Kidney epithelial cell (primary cell): ENCODE measurements at regions not wholly inside any gene's neighbourhood (a gene's known extent, or its start where the extent isn't known, plus 50 kb on each side); places are given as distances from the start of the nearest gene placed in this dataset.
A peak's percentile ranks its signal among the peaks of the same experiment; 100 is the strongest.

ENCODE experiments used
- DNase-seq: peaks from one replicate; pipeline ENCODE4 v3.0.0-alpha.2; 2010; ENCODE audit warnings: low read depth
- H3K27me3 ChIP-seq: 2 replicates; pipeline ENCODE4 v1.6.0; 2011; ENCODE audit warnings: low read length; ENCODE audit not compliant: control insufficient read depth, insufficient read depth
- H3K36me3 ChIP-seq: 2 replicates; pipeline ENCODE4 v1.5.1; 2011; ENCODE audit warnings: low read length; ENCODE audit not compliant: control insufficient read depth, insufficient read depth
- H3K4me3 ChIP-seq: 2 replicates; pipeline ENCODE4 v1.5.1; 2011; ENCODE audit warnings: low read depth, mild to moderate bottlenecking, control low read depth, low read length
- TF ChIP-seq, protein P1 (sequence below): IDR thresholded peaks from 2 replicates; pipeline ENCODE4 v1.5.1; 2011; ENCODE audit warnings: mild to moderate bottlenecking, moderate library complexity, low read length, control low read depth, inconsistent platforms; ENCODE audit not compliant: insufficient read depth, poor library complexity, severe bottlenecking

DNA sequence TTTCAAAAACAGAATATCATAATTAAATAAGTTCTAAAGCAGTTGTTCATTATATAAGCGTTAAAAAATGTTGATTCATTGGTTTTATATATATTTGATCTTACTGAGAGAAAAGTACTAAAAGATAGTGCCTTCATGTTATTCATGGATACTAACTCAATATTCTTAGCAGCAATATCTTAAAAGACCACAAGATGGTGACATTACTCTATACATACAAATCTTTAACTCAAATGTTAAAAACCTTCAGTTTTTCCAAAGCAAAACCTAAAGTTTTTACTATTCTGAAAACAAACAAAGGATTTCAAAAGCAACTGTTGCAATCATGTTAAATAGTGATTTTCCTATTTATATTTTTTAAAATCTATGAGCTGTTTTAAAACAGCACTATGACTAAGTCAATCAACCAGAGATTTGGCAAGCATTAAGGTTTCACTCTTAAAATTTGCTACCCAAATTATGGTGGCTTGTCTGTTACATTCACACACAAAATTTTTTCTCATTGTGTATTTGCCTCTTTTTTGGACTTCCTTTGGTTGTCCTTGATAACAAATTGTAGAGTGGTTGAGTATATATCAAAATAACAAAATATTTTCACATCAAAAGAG is 50.1 kb upstream of the RERGL start:
- TF ChIP-seq, protein P1, sequence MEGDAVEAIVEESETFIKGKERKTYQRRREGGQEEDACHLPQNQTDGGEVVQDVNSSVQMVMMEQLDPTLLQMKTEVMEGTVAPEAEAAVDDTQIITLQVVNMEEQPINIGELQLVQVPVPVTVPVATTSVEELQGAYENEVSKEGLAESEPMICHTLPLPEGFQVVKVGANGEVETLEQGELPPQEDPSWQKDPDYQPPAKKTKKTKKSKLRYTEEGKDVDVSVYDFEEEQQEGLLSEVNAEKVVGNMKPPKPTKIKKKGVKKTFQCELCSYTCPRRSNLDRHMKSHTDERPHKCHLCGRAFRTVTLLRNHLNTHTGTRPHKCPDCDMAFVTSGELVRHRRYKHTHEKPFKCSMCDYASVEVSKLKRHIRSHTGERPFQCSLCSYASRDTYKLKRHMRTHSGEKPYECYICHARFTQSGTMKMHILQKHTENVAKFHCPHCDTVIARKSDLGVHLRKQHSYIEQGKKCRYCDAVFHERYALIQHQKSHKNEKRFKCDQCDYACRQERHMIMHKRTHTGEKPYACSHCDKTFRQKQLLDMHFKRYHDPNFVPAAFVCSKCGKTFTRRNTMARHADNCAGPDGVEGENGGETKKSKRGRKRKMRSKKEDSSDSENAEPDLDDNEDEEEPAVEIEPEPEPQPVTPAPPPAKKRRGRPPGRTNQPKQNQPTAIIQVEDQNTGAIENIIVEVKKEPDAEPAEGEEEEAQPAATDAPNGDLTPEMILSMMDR: peak; percentile 35
- no peaks in the 10 kb centered on the region for H3K36me3 ChIP-seq
- DNase-seq: no peak

More for the DNA sequence above, 50.1 kb upstream of the RERGL start:
- no peak overlapping the region for H3K4me3 ChIP-seq
- no peaks in the 10 kb centered on the region for H3K27me3 ChIP-seq
